HG02588 (cell line): ENCODE measurements at regions not wholly inside any gene's neighbourhood (a gene's known extent, or its start where the extent isn't known, plus 50 kb on each side); places are given as distances from the start of the nearest gene placed in this dataset.
A peak's percentile ranks its signal among the peaks of the same experiment; 100 is the strongest.

Source experiments
- ATAC-seq: cut with Tn5 transposase; IDR thresholded peaks from one replicate; pipeline ENCODE4 v1.9.1; 2021; ENCODE audit warnings: mild to moderate bottlenecking, moderate library complexity; ENCODE audit not compliant: unreplicated experiment

- no peak for ATAC-seq
These were observed 340.6 kb downstream of the SOX2 start for GRCh38 chr3:182052332-182052731.

GRCh38 chr3:182052757-182053156, 341.0 kb downstream of the SOX2 start:
- no peak for ATAC-seq

- no peak for ATAC-seq
These were observed 346.8 kb downstream of the SOX2 start for GRCh38 chr3:182058488-182058887.

- ATAC-seq: no peak
These were observed 352.0 kb downstream of the SOX2 start for GRCh38 chr3:182063742-182064141.

GRCh38 chr3:182067423-182067822, 355.7 kb downstream of the SOX2 start:
- ATAC-seq: no peak

- no peak for ATAC-seq
These were observed 366.6 kb downstream of the SOX2 start for GRCh38 chr3:182078316-182078715.

- no peak for ATAC-seq
These were observed 367.2 kb downstream of the SOX2 start for GRCh38 chr3:182078929-182079328.

- ATAC-seq: no peak
These were observed 369.4 kb downstream of the SOX2 start for GRCh38 chr3:182081096-182081495.

- ATAC-seq: no peak
These were observed 371.4 kb downstream of the SOX2 start for GRCh38 chr3:182083112-182083511.

GRCh38 chr3:182092662-182093262, 381.0 kb downstream of the SOX2 start:
- ATAC-seq: peak; percentile 70

- no peak for ATAC-seq
These were observed 382.6 kb downstream of the SOX2 start for GRCh38 chr3:182094321-182094720.

GRCh38 chr3:182104881-182105280, 393.2 kb downstream of the SOX2 start:
- ATAC-seq: no peak

- ATAC-seq: no peak
These were observed 394.1 kb downstream of the SOX2 start for GRCh38 chr3:182105875-182106274.

GRCh38 chr3:182108371-182108770, 396.6 kb downstream of the SOX2 start:
- ATAC-seq: no peak

- ATAC-seq: no peak
These were observed 400.2 kb downstream of the SOX2 start for GRCh38 chr3:182111967-182112366.

GRCh38 chr3:182115328-182116015, 403.7 kb downstream of the SOX2 start:
- no peak for ATAC-seq

GRCh38 chr3:182116386-182116785, 404.7 kb downstream of the SOX2 start:
- no peak for ATAC-seq

GRCh38 chr3:182117131-182117530, 405.4 kb downstream of the SOX2 start:
- ATAC-seq: no peak

- no peak for ATAC-seq
These were observed 405.9 kb downstream of the SOX2 start for GRCh38 chr3:182117583-182117982.

GRCh38 chr3:182118066-182118465, 406.3 kb downstream of the SOX2 start:
- no peak for ATAC-seq

GRCh38 chr3:182121401-182121800, 409.7 kb downstream of the SOX2 start:
- ATAC-seq: no peak

- ATAC-seq: no peak
These were observed 411.1 kb downstream of the SOX2 start for GRCh38 chr3:182122779-182123178.

- no peak for ATAC-seq
These were observed 412.5 kb downstream of the SOX2 start for GRCh38 chr3:182124187-182124586.
